OCI-LY1 (cell line): ENCODE measurements at regions not wholly inside any gene's neighbourhood (a gene's known extent, or its start where the extent isn't known, plus 50 kb on each side); places are given as distances from the start of the nearest gene placed in this dataset.

Source experiments
- EZH2 ChIP-seq: fragments of 200-600 bp; sonication (generic), shearing (Covaris generic); IDR thresholded peaks from 2 replicates; pipeline ENCODE4 v1.8.0; 2017; ENCODE audit warnings: borderline replicate concordance, mixed run types, mild to moderate bottlenecking, antibody characterized with exemption, low read length, moderate library complexity, mixed read lengths
- TF ChIP-seq, protein P1 (sequence below): fragments of 200-600 bp; sonication (generic), shearing (Covaris generic); IDR thresholded peaks from 2 replicates; pipeline ENCODE4 v1.5.1; 2017; ENCODE audit warnings: mild to moderate bottlenecking, antibody characterized with exemption, low read length, moderate library complexity, mixed read lengths

DNA sequence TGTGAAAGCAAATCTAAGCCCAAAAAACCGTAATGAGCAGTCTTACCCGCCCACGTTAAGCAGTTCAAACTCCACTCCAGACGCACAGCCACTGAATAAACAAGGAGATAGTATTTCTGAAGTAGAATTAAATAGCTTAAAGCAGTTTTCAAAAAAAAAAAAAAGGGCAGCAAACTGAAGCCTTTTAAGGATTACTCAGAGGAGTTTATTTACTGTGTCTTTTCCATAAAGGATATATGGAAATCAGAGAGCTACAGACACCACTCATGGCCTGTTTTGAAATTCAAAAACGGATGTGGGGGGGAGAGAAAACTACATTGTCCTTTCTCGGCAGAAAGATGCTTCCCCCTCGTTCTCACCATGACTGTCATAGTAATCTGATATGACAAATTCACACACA lies 83.7 kb upstream of the IRX1 start:
- TF ChIP-seq, protein P1, sequence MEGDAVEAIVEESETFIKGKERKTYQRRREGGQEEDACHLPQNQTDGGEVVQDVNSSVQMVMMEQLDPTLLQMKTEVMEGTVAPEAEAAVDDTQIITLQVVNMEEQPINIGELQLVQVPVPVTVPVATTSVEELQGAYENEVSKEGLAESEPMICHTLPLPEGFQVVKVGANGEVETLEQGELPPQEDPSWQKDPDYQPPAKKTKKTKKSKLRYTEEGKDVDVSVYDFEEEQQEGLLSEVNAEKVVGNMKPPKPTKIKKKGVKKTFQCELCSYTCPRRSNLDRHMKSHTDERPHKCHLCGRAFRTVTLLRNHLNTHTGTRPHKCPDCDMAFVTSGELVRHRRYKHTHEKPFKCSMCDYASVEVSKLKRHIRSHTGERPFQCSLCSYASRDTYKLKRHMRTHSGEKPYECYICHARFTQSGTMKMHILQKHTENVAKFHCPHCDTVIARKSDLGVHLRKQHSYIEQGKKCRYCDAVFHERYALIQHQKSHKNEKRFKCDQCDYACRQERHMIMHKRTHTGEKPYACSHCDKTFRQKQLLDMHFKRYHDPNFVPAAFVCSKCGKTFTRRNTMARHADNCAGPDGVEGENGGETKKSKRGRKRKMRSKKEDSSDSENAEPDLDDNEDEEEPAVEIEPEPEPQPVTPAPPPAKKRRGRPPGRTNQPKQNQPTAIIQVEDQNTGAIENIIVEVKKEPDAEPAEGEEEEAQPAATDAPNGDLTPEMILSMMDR: no peak
- TF ChIP-seq EZH2: no peak
